NCI-H2196 treated with DMSO at 0.1 percent for 48 hours (cell line): ENCODE measurements at regions not wholly inside any gene's neighbourhood (a gene's known extent, or its start where the extent isn't known, plus 50 kb on each side); places are given as distances from the start of the nearest gene placed in this dataset.
"Not testable (repeated sequence)": the region's sequence is repeated elsewhere in the genome, so short reads cannot be mapped to it uniquely, and the experiment has no call there.

Experiments
- DNase-seq: peaks from one replicate; lab custom pipeline; 2025; ENCODE audit not compliant: unreplicated experiment; lab: John Stamatoyannopoulos, UW

- DNase-seq: no peak
Observed at GRCh38 chr2:16032282-16033031, 92.1 kb downstream of the MYCN start.

GRCh38 chr2:16031848-16032159, 91.5 kb downstream of the MYCN start:
- no peak for DNase-seq

- no peak for DNase-seq
Observed at GRCh38 chr2:16031058-16031847, 90.9 kb downstream of the MYCN start.

DNA sequence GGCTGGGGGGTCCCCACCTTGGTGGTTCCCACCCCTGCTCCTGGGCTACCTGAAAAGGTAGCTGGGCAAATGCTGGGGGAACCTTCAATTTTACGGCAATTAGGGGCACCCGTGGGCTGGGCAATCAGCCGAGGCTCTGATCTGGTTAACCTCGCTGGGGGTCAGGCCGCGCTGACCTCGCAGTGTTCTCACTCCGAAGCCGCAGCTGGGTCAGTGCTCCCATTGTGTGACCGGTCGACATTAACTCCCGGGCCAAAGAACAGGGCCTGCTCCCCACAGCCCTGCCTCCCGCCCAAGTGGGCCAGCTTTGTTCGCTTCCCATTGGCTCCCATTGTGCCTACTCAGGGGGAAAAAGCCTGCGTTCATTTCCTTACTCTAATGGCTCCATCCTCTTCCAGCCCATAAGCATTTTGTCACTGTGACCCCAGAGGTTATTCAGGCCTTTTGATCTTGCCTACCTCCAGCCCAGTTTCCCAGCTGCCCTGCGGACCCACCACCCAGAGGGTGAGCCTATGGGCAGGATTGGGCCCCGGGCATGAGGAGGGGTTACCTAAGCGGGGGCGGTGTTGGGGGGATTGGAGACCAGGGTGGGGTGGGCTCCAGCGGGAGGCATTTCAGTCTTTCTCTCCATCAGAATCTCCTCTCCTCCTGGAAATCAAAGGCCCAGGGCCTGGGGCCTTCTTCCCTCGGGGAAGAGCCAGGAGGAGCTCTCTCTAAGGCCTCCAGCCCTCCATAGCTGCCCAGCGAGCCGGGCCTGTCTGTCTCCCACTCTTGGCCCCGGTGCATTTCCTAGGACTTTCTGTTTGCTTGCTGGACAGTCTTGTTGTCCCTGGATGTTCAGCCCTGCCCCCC, 90.1 kb downstream of the MYCN start:
- DNase-seq: no peak

DNA sequence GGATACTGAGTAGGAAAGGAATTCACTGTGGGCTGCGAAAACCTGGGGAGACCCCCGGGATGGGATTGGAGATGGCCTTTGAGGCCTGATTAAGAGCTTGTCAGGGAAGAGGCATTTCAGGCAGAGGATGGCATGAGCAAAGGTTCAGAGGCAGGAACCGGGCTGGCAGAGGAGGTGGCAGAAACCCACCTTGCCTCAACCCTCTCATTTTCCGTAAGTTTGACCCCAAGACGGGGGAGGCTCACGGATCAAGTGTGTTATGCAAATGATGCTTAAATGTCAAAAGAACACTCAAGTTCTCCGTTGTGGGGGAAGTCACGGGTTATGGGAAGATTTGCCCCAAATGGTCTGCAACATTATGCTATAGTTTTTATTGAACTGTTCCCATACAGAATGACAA, 88.3 kb downstream of the MYCN start:
- DNase-seq: no peak

GRCh38 chr2:16026816-16027501, 86.6 kb downstream of the MYCN start:
- no peak for DNase-seq

- no peak for DNase-seq
Observed at GRCh38 chr2:16025876-16026640, 85.7 kb downstream of the MYCN start.

DNA sequence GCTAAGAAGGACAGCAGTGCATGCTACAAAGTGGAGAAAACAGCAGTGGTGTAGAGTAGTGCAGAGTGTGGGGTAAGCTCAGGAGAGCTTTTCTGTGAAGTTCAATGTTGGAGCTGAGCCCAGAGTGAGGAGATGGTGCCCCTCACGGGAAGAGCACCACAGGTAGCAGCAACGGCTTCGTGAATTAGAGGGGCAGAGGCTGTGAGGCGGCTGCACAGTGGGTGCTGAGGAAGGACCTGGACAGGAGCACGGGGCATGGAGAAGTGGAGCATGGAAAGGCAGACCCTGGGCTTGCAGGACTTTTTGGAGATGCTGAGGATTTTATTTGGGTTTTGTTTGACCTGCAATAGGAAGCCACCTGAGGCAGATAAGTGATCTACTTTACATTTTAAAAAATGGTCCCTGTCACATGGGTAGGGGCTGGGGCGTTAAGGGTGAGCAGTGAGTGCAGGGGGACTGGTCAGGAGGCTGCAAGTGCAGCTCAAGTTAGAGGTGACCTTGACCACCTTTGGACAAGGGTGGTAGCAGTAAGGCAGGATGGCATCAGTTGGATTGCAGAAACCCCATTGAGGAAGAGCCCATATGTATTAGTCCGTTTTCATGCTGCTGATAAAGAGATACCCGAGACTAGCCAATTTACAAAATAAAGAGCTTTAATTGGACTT, 85.0 kb downstream of the MYCN start:
- DNase-seq: no peak

- not testable (repeated sequence) for DNase-seq
Observed at GRCh38 chr2:16024628-16025027, 84.3 kb downstream of the MYCN start.

GRCh38 chr2:16023506-16024360, 83.4 kb downstream of the MYCN start:
- DNase-seq: no peak

GRCh38 chr2:16022548-16023240, 82.3 kb downstream of the MYCN start:
- no peak for DNase-seq

- no peak for DNase-seq
Observed at GRCh38 chr2:16021611-16022363, 81.4 kb downstream of the MYCN start.

DNA sequence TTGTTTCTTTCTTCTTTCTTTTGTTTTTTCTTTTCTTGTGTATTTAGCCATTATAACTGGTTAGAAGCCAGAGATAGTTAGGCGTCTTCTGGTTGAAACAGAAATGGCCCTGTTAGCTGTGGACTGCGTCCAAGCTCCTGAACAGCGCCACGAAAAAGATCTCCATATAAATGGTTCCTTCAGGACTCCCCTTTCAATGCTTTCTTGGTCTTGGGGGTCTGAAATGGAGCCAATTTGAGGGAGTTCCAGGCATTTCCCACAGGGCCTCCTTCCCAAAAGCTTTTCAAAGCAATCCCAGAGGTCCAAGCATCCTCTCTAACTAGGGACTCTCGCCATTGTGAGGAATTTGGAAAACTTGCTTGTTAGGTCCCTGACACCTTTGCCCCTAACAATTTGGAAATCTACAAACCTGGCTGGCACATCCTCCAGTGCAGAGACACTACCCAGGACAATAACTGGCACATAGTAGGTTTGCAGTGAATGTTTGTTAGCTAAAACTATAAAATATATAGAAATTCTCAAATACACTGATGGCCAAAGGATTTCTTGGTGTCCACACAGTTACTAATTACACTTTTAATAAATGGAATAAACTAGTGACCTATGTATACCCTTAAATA, 80.1 kb downstream of the MYCN start:
- no peak for DNase-seq

DNA sequence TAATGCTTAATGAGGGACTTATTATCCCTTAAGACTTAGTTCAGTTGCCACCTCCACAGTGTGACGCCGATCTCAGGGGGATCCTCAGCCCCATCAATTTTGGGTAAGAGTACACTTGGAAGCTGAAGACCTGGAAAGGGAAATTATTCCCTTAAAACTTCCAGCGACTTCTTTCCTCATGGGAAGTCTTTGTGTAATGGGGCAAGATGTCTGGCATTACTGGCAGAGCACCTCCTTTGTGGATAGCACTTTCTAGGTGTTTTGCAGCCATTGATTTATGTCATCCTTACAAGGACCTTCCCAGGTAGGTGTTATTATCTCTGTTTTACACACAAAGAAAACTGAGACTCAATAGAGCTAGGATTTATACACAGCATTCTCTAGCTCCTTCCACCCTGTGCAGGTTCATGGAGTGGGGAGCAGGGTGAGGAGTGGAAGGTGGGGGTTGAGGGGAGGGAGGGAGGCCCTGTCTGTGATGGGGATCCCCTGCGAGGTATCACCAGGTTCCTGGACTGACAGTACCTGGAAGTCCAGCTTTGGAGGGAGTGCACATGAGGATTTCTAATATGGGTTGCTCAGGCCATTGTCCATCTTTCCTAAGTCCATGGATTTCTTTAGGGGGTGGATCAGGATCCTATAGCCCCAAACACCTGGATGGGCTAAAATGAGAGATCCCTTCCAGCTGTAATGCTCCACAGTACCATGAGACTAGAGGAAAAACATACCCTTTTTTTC, 79.4 kb downstream of the MYCN start:
- DNase-seq: no peak

DNA sequence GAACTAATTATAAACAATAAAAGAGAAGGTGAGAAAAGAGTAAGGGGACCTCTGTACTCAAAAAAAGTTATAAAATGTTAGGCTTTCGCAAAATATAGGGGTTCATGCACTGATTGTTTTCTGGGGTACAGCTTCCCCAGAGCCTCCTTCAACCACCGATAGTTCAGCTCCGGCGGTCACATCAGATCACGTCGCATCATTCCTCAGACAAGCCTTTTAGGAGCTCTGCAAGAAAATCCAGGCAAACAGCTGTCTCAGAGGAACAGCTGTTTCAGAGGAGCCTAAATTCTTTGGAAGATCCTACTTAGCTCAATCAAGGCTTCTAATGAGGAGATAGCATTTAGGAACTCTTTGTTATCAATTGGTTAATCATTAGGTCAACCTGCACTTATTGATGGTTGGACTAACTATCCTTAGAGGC, 78.7 kb downstream of the MYCN start:
- DNase-seq: no peak

GRCh38 chr2:16018277-16019059, 78.1 kb downstream of the MYCN start:
- DNase-seq: no peak
